ENCODE measurements at regions not wholly inside any gene's neighbourhood (a gene's known extent, or its start where the extent isn't known, plus 50 kb on each side); places are given as distances from the start of the nearest gene placed in this dataset.

GRCh38 chr9:107636571-107637381, 147.2 kb upstream of the KLF4 start:
- DNase-seq = no peak
- TF ChIP-seq POLR2A (IDR thresholded peaks at IDR 0.05; ENCODE audit: low read length) = no peak
- no peak for TF ChIP-seq GATA1 (IDR thresholded peaks at IDR 0.05; ENCODE audit: low read depth, low read length)

GRCh38 chr9:107635803-107636174, 146.2 kb upstream of the KLF4 start:
- no peak for DNase-seq
- TF ChIP-seq POLR2A (IDR thresholded peaks at IDR 0.05; ENCODE audit: low read length) (no peak), GATA1 (IDR thresholded peaks at IDR 0.05; ENCODE audit: low read depth, low read length) (no peak)

GRCh38 chr9:107635101-107635802, 145.7 kb upstream of the KLF4 start:
- TF ChIP-seq GATA1 (IDR thresholded peaks at IDR 0.05; ENCODE audit: low read depth, low read length) (no peak), POLR2A (IDR thresholded peaks at IDR 0.05; ENCODE audit: low read length) (no peak)
- no peak for DNase-seq

GRCh38 chr9:107633406-107633805, 143.8 kb upstream of the KLF4 start:
- DNase-seq = no peak
- TF ChIP-seq GATA1 (IDR thresholded peaks at IDR 0.05; ENCODE audit: low read depth, low read length) (no peak), POLR2A (IDR thresholded peaks at IDR 0.05; ENCODE audit: low read length) (no peak)

- no peak for TF ChIP-seq GATA1 (IDR thresholded peaks at IDR 0.05; ENCODE audit: low read depth, low read length)
- TF ChIP-seq POLR2A (IDR thresholded peaks at IDR 0.05; ENCODE audit: low read length) = no peak
- DNase-seq = no peak
Observed at GRCh38 chr9:107632661-107633060, 143.1 kb upstream of the KLF4 start.

- TF ChIP-seq GATA1 (IDR thresholded peaks at IDR 0.05; ENCODE audit: low read depth, low read length) (no peak), POLR2A (IDR thresholded peaks at IDR 0.05; ENCODE audit: low read length) (no peak)
- DNase-seq = no peak
Observed at GRCh38 chr9:107632216-107632615, 142.6 kb upstream of the KLF4 start.

GRCh38 chr9:107631788-107632187, 142.2 kb upstream of the KLF4 start:
- DNase-seq = no peak
- TF ChIP-seq GATA1 (IDR thresholded peaks at IDR 0.05; ENCODE audit: low read depth, low read length) (no peak), POLR2A (IDR thresholded peaks at IDR 0.05; ENCODE audit: low read length) (no peak)

GRCh38 chr9:107630156-107630555, 140.6 kb upstream of the KLF4 start:
- DNase-seq = no peak
- TF ChIP-seq GATA1 (IDR thresholded peaks at IDR 0.05; ENCODE audit: low read depth, low read length) = no peak
- TF ChIP-seq POLR2A (IDR thresholded peaks at IDR 0.05; ENCODE audit: low read length) = no peak

GRCh38 chr9:107628444-107628843, 138.9 kb upstream of the KLF4 start:
- no peak for DNase-seq
- no peak for TF ChIP-seq GATA1 (IDR thresholded peaks at IDR 0.05; ENCODE audit: low read depth, low read length)
- TF ChIP-seq POLR2A (IDR thresholded peaks at IDR 0.05; ENCODE audit: low read length) = no peak

GRCh38 chr9:107627781-107628180, 138.2 kb upstream of the KLF4 start:
- no peak for DNase-seq
- TF ChIP-seq GATA1 (IDR thresholded peaks at IDR 0.05; ENCODE audit: low read depth, low read length) (no peak), POLR2A (IDR thresholded peaks at IDR 0.05; ENCODE audit: low read length) (no peak)

- TF ChIP-seq POLR2A (IDR thresholded peaks at IDR 0.05; ENCODE audit: low read length) = no peak
- TF ChIP-seq GATA1 (IDR thresholded peaks at IDR 0.05; ENCODE audit: low read depth, low read length) = no peak
- no peak for DNase-seq
Observed at GRCh38 chr9:107626118-107626517, 136.5 kb upstream of the KLF4 start.

GRCh38 chr9:107625383-107625984, 135.9 kb upstream of the KLF4 start:
- DNase-seq = no peak
- no peak for TF ChIP-seq GATA1 (IDR thresholded peaks at IDR 0.05; ENCODE audit: low read depth, low read length)
- no peak for TF ChIP-seq POLR2A (IDR thresholded peaks at IDR 0.05; ENCODE audit: low read length)

GRCh38 chr9:107624234-107624948, 134.8 kb upstream of the KLF4 start:
- DNase-seq = no peak
- TF ChIP-seq POLR2A (IDR thresholded peaks at IDR 0.05; ENCODE audit: low read length) = no peak
- TF ChIP-seq GATA1 (IDR thresholded peaks at IDR 0.05; ENCODE audit: low read depth, low read length) = no peak

- DNase-seq = no peak
- TF ChIP-seq POLR2A (IDR thresholded peaks at IDR 0.05; ENCODE audit: low read length) (no peak), GATA1 (IDR thresholded peaks at IDR 0.05; ENCODE audit: low read depth, low read length) (no peak)
Observed at GRCh38 chr9:107621436-107621835, 131.9 kb upstream of the KLF4 start.

All from erythroblast (primary cell).